Mucosa of descending colon (tissue), 3 donors: ENCODE measurements at regions not wholly inside any gene's neighbourhood (a gene's known extent, or its start where the extent isn't known, plus 50 kb on each side); places are given as distances from the start of the nearest gene placed in this dataset.
"Not testable (repeated sequence)": the region's sequence is repeated elsewhere in the genome, so short reads cannot be mapped to it uniquely, and the experiment has no call there.

Experiments used
- ATAC-seq: fragments of 200-7000 bp; cut with Tn5 transposase; one replicate; pipeline ENCODE4 v1.9.1; 2020; ENCODE audit warnings: mild to moderate bottlenecking, moderate library complexity
- DNase-seq, 3 donors: peaks; one replicate each; pipeline ENCODE4 v3.0.0-alpha.2; 2020
- H3K36me3 ChIP-seq: fragments of 200-600 bp; one replicate; pipeline ENCODE4 v1.8.0; 2021; ENCODE audit warnings: low read depth, mild to moderate bottlenecking
- H3K4me1 ChIP-seq: fragments of 200-600 bp; one replicate; pipeline ENCODE4 v1.8.0; 2021; ENCODE audit warnings: low read depth, mild to moderate bottlenecking
- H3K4me3 ChIP-seq: fragments of 200-600 bp; one replicate; pipeline ENCODE4 v1.8.0; 2021; ENCODE audit warnings: mild to moderate bottlenecking
- H3K9me3 ChIP-seq: fragments of 200-600 bp; one replicate; pipeline ENCODE4 v1.8.0; 2021; ENCODE audit warnings: mild to moderate bottlenecking
- CTCF ChIP-seq: fragments of 200-600 bp; IDR thresholded peaks from one replicate; pipeline ENCODE4 v1.8.0; 2022; ENCODE audit warnings: antibody characterized with exemption, mild to moderate bottlenecking
- intact Hi-C, 2 donors: fragments of 100-400 bp; cut with DNase I in 1 of 2; cut with micrococcal nuclease in 1 of 2; formaldehyde crosslinking; loops; one replicate each; pipeline versions ENCODE4 v1.11.0 to v1.11.1; 2022; cut with DNase I, micrococcal nuclease
- donor health status: DM: no; HTN: no; CAD: no; lungs with moderate emphysema.
- donor health status: DM: no; HTN: no; CAD: no.
- donor health status: DM: no; HTN: yes; CAD: no.

GRCh38 chr1:55304229-55304740 lies 89.1 kb upstream of the USP24 start:
- Histone ChIP-seq H3K9me3 (no peaks in the 10 kb centered on the region), H3K4me1 (no peaks in the 10 kb centered on the region), H3K36me3 (no peaks in the 10 kb centered on the region), H3K4me3 (no peak overlapping the region)
- no peak for DNase-seq
- intact Hi-C loops, result no loop called here
- no peak for ATAC-seq
- no peak for TF ChIP-seq CTCF

GRCh38 chr1:55302972-55303371 lies 87.8 kb upstream of the USP24 start:
- Histone ChIP-seq H3K36me3 (no peaks in the 10 kb centered on the region), H3K4me3 (no peak overlapping the region), H3K4me1 (no peaks in the 10 kb centered on the region), H3K9me3 (no peaks in the 10 kb centered on the region)
- no peak for TF ChIP-seq CTCF
- ATAC-seq (no peak), DNase-seq (no peak)
- intact Hi-C loops, result no loop called here

GRCh38 chr1:55301912-55302311 lies 86.7 kb upstream of the USP24 start:
- H3K36me3 ChIP-seq, result no peaks in the 10 kb centered on the region
- H3K9me3 ChIP-seq, result no peaks in the 10 kb centered on the region
- no peak for TF ChIP-seq CTCF
- no peak overlapping the region for H3K4me3 ChIP-seq
- ATAC-seq (no peak), DNase-seq (no peak)
- no peaks in the 10 kb centered on the region for H3K4me1 ChIP-seq
- intact Hi-C loops, result no loop called here

GRCh38 chr1:55300975-55301374 lies 85.8 kb upstream of the USP24 start:
- no peak overlapping the region for H3K4me3 ChIP-seq
- DNase-seq (no peak), ATAC-seq (no peak)
- intact Hi-C loops, result no loop called here
- no peaks in the 10 kb centered on the region for H3K4me1 ChIP-seq
- peaks cover 4% of the 10 kb centered on the region for H3K9me3 ChIP-seq
- no peak for TF ChIP-seq CTCF
- no peaks in the 10 kb centered on the region for H3K36me3 ChIP-seq

- Histone ChIP-seq H3K36me3 (no peaks in the 10 kb centered on the region), H3K4me1 (no peaks in the 10 kb centered on the region), H3K9me3 (peaks cover 6% of the 10 kb centered on the region), H3K4me3 (no peak overlapping the region)
- DNase-seq (no peak), ATAC-seq (no peak)
- intact Hi-C loops, result no loop called here
- TF ChIP-seq CTCF, result no peak
Measured at GRCh38 chr1:55298167-55298894, 83.2 kb upstream of the USP24 start.

GRCh38 chr1:55296247-55296646 lies 81.1 kb upstream of the USP24 start:
- H3K4me3 ChIP-seq, DNase-seq, ATAC-seq, H3K9me3 ChIP-seq, H3K4me1 ChIP-seq, H3K36me3 ChIP-seq, intact Hi-C loops: not testable (repeated sequence)
